Astrocyte (in vitro differentiated cells and primary cell): ENCODE measurements at regions not wholly inside any gene's neighbourhood (a gene's known extent, or its start where the extent isn't known, plus 50 kb on each side); places are given as distances from the start of the nearest gene placed in this dataset.

Experiments
- CTCF ChIP-seq: IDR thresholded peaks from 2 replicates; pipeline ENCODE4 v1.5.1; 2011; ENCODE audit warnings: low read depth, mild to moderate bottlenecking, inconsistent platforms, low read length, moderate library complexity; ENCODE audit not compliant: insufficient read depth
- EZH2 ChIP-seq: IDR thresholded peaks from 2 replicates; pipeline ENCODE4 v1.6.1; 2012; ENCODE audit warnings: mild to moderate bottlenecking, low read length, inconsistent platforms; ENCODE audit not compliant: insufficient read depth

GRCh38 chr5:83857341-83857740, 136.7 kb upstream of the HAPLN1 start:
- TF ChIP-seq CTCF, result no peak
- TF ChIP-seq EZH2, result no peak
